Neural crest cell (in vitro differentiated cells): ENCODE measurements at regions not wholly inside any gene's neighbourhood (a gene's known extent, or its start where the extent isn't known, plus 50 kb on each side); places are given as distances from the start of the nearest gene placed in this dataset.

ENCODE experiments used
- DNase-seq: peaks from one replicate; pipeline ENCODE4 v3.0.0; 2021; ENCODE audit warnings: low read depth, mixed read lengths, low spot score
- H3K27ac Mint-ChIP-seq: one replicate; pipeline ENCODE4 v1.8.0; 2021; ENCODE audit warnings: mild to moderate bottlenecking, mixed read lengths; ENCODE audit not compliant: unreplicated experiment
- H3K27me3 Mint-ChIP-seq: 2 replicates; pipeline ENCODE4 v1.8.0; 2021; ENCODE audit warnings: low read depth, mild to moderate bottlenecking, mixed read lengths
- H3K36me3 Mint-ChIP-seq: 2 replicates; pipeline ENCODE4 v1.8.0; 2021; ENCODE audit warnings: low read depth, mild to moderate bottlenecking, mixed read lengths
- H3K4me1 Mint-ChIP-seq: 2 replicates; pipeline ENCODE4 v1.8.0; 2021; ENCODE audit warnings: mixed read lengths
- H3K4me3 Mint-ChIP-seq: one replicate; pipeline ENCODE4 v1.8.0; 2021; ENCODE audit warnings: mild to moderate bottlenecking, mixed read lengths
- H3K9me3 Mint-ChIP-seq: 2 replicates; pipeline ENCODE4 v1.8.0; 2021; ENCODE audit warnings: mixed read lengths
- TF ChIP-seq, protein P1 (sequence below): fragments of 200-600 bp; sonication (generic); conservative IDR thresholded peaks from 2 replicates; pipeline ENCODE4 v1.5.0; 2021; ENCODE audit warnings: antibody characterized with exemption, mild to moderate bottlenecking

DNA sequence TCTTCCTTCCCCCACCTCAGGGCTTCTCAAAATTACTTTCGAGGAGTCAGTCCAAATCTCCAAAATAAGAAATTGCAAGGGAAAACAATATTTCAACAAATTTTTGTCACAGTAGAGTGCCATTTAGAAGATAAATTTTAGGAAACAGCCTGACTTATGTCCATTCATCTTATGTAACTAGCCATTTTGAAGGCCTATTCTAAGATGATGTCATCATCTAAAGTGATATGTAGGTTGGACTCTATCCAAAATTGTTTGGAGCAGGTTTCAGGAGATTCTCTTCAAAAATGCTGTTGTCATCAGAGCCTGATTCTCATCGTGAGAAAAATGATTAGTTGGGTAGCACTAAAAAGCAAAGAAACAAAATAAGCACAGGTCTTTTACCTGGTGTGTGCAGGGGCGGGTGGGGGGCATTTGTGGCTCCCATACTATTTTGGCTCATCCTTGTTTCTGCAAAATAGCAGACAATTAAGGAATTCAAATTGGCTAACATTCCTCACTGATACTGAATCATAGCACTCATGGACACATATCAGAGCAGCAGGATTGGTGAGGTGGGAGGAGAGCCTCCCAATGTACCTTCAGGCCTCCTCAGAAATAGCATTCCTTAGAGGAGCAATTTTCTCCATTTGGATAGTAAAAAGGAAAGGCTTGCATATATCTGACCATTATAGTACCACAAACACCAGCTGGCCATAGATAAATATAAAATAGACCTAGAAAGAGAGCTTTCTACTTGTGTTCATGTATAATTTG lies 360.9 kb upstream of the NAV3 start:
- Mint-ChIP-seq H3K27me3 (no peaks in the 10 kb centered on the region), H3K4me3 (no peak overlapping the region)

GRCh38 chr12:77442633-77443032 lies 377.3 kb upstream of the E2F7 start:
- no peaks in the 10 kb centered on the region for H3K36me3 Mint-ChIP-seq

More for the DNA sequence above, 360.9 kb upstream of the NAV3 start:
- TF ChIP-seq, protein P1, sequence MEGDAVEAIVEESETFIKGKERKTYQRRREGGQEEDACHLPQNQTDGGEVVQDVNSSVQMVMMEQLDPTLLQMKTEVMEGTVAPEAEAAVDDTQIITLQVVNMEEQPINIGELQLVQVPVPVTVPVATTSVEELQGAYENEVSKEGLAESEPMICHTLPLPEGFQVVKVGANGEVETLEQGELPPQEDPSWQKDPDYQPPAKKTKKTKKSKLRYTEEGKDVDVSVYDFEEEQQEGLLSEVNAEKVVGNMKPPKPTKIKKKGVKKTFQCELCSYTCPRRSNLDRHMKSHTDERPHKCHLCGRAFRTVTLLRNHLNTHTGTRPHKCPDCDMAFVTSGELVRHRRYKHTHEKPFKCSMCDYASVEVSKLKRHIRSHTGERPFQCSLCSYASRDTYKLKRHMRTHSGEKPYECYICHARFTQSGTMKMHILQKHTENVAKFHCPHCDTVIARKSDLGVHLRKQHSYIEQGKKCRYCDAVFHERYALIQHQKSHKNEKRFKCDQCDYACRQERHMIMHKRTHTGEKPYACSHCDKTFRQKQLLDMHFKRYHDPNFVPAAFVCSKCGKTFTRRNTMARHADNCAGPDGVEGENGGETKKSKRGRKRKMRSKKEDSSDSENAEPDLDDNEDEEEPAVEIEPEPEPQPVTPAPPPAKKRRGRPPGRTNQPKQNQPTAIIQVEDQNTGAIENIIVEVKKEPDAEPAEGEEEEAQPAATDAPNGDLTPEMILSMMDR: no peak
- Mint-ChIP-seq H3K36me3 (no peaks in the 10 kb centered on the region), H3K4me1 (peaks cover 6% of the 10 kb centered on the region), H3K9me3 (no peaks in the 10 kb centered on the region), H3K27ac (no peak overlapping the region)
- no peak for DNase-seq

GRCh38 chr12:77439749-77440148 lies 374.4 kb upstream of the E2F7 start:
- no peaks in the 10 kb centered on the region for H3K4me1 Mint-ChIP-seq
- H3K27ac Mint-ChIP-seq: no peak overlapping the region
- no peaks in the 10 kb centered on the region for H3K36me3 Mint-ChIP-seq
- TF ChIP-seq, protein P1: no peak
- DNase-seq: no peak
- H3K4me3 Mint-ChIP-seq: no peak overlapping the region
- H3K27me3 Mint-ChIP-seq: no peaks in the 10 kb centered on the region
- no peaks in the 10 kb centered on the region for H3K9me3 Mint-ChIP-seq

More at GRCh38 chr12:77442633-77443032, 377.3 kb upstream of the E2F7 start:
- peaks cover 4% of the 10 kb centered on the region for H3K9me3 Mint-ChIP-seq
- no peak overlapping the region for H3K4me3 Mint-ChIP-seq
- no peaks in the 10 kb centered on the region for H3K27me3 Mint-ChIP-seq
- H3K4me1 Mint-ChIP-seq: no peaks in the 10 kb centered on the region
- DNase-seq: no peak
- H3K27ac Mint-ChIP-seq: no peak overlapping the region
- TF ChIP-seq, protein P1: no peak

- no peaks in the 10 kb centered on the region for H3K27me3 Mint-ChIP-seq
- no peak overlapping the region for H3K27ac Mint-ChIP-seq
- H3K36me3 Mint-ChIP-seq: no peaks in the 10 kb centered on the region
- H3K4me1 Mint-ChIP-seq: no peaks in the 10 kb centered on the region
- no peak overlapping the region for H3K4me3 Mint-ChIP-seq
- TF ChIP-seq, protein P1: no peak
- no peaks in the 10 kb centered on the region for H3K9me3 Mint-ChIP-seq
- DNase-seq: no peak
These were observed 373.3 kb upstream of the E2F7 start for GRCh38 chr12:77438644-77439043.

DNA sequence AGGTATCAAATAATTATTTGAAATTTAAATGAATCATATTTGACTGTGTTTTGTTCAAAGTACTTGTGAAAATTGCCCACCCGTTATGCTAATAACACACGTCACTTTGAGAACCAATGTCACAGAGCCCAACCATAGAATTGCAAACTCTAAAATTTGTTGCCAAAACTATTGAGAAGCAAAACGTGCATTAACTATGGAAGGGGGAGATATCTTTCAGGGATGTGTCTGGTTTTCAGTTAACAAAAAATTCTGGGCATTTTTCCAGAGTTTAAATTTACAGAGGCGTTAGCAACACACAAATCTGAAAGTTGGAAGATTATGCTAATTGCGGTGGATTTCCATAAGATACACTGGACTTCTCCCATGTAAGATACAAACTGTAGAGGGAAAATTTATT lies 371.8 kb upstream of the E2F7 start:
- Mint-ChIP-seq H3K4me3 (no peak overlapping the region), H3K27me3 (no peaks in the 10 kb centered on the region), H3K36me3 (no peaks in the 10 kb centered on the region), H3K4me1 (peaks cover 8% of the 10 kb centered on the region), H3K27ac (no peak overlapping the region), H3K9me3 (no peaks in the 10 kb centered on the region)
- DNase-seq: no peak
- TF ChIP-seq, protein P1: no peak
